Neuronal stem cell (in vitro differentiated cells): ENCODE measurements at regions not wholly inside any gene's neighbourhood (a gene's known extent, or its start where the extent isn't known, plus 50 kb on each side); places are given as distances from the start of the nearest gene placed in this dataset.

Experiments used
- DNase-seq: peaks from one replicate; pipeline ENCODE4 v3.0.0-alpha.2; 2013; ENCODE audit warnings: low spot score
- H2AFZ ChIP-seq: one replicate; pipeline ENCODE4 v1.6.1; 2013; ENCODE audit warnings: mild to moderate bottlenecking, low read length, inconsistent platforms
- H2AK5ac ChIP-seq: 2 replicates; pipeline ENCODE4 v1.6.1; 2013; ENCODE audit warnings: low read depth, mild to moderate bottlenecking, inconsistent platforms, low read length, moderate library complexity, mixed read lengths
- H2BK120ac ChIP-seq: 2 replicates; pipeline ENCODE4 v1.6.1; 2013; ENCODE audit warnings: low read depth, mild to moderate bottlenecking, inconsistent platforms, low read length, moderate library complexity, mixed read lengths
- H2BK12ac ChIP-seq: one replicate; pipeline ENCODE4 v1.6.1; 2013; ENCODE audit warnings: low read length, inconsistent platforms
- H2BK15ac ChIP-seq: 2 replicates; pipeline ENCODE4 v1.6.1; 2013; ENCODE audit warnings: mild to moderate bottlenecking, low read length, inconsistent platforms, mixed read lengths
- H2BK5ac ChIP-seq: one replicate; pipeline ENCODE4 v1.6.1; 2013; ENCODE audit warnings: inconsistent platforms, mild to moderate bottlenecking, low read length, moderate library complexity
- H3K14ac ChIP-seq: one replicate; pipeline ENCODE4 v1.6.1; 2013; ENCODE audit warnings: low read length, inconsistent platforms
- H3K18ac ChIP-seq: 2 replicates; pipeline ENCODE4 v1.6.1; 2013; ENCODE audit warnings: low read length, inconsistent platforms
- H3K23ac ChIP-seq: 2 replicates; pipeline ENCODE4 v1.6.1; 2013; ENCODE audit warnings: low read depth, mild to moderate bottlenecking, mixed read lengths, low read length, inconsistent platforms; ENCODE audit not compliant: poor library complexity
- H3K27ac ChIP-seq: replicated peaks from 3 replicates; pipeline ENCODE4 v1.5.1; 2013; ENCODE audit warnings: low read length, inconsistent platforms
- H3K27me3 ChIP-seq, 3 experiments: 2 replicates each; pipeline ENCODE4 v1.6.1; 2013; ENCODE audit warnings: low read length in 3 of 3, mild to moderate bottlenecking in 2 of 3, inconsistent platforms in 1 of 3, low read depth in 1 of 3, mixed read lengths in 1 of 3, moderate library complexity in 1 of 3; ENCODE audit not compliant: control insufficient read depth in 3 of 3, insufficient read depth in 3 of 3
- H3K36me3 ChIP-seq, 2 donors: replicated peaks in 1 of 2; 2 replicates each; pipeline ENCODE4 v1.6.1; 2013; ENCODE audit warnings: low read length in 2 of 2; ENCODE audit not compliant: control insufficient read depth in 2 of 2, insufficient read depth in 2 of 2
- H3K4ac ChIP-seq: 2 replicates; pipeline ENCODE4 v1.6.1; 2013; ENCODE audit warnings: inconsistent platforms, mild to moderate bottlenecking, low read length, moderate library complexity
- H3K4me1 ChIP-seq, 2 donors: 1 replicate in 1 of 2; 2 replicates in 1 of 2; pipeline ENCODE4 v1.6.1; 2013; ENCODE audit warnings: low read length in 2 of 2, low read depth in 1 of 2; ENCODE audit not compliant: control insufficient read depth in 2 of 2, insufficient read depth in 1 of 2
- H3K4me2 ChIP-seq: one replicate; pipeline ENCODE4 v1.6.1; 2013; ENCODE audit warnings: mild to moderate bottlenecking, low read length, inconsistent platforms; ENCODE audit not compliant: insufficient read depth, poor library complexity, severe bottlenecking
- H3K4me3 ChIP-seq, 2 donors: 2 replicates each; pipeline ENCODE4 v1.5.1; 2013; ENCODE audit warnings: low read length in 2 of 2, mild to moderate bottlenecking in 2 of 2, inconsistent platforms in 1 of 2, moderate library complexity in 1 of 2
- H3K79me1 ChIP-seq: one replicate; pipeline ENCODE4 v1.6.1; 2013; ENCODE audit warnings: low read depth, mild to moderate bottlenecking, inconsistent platforms, low read length, moderate library complexity
- H3K9ac ChIP-seq: one replicate; pipeline ENCODE4 v1.6.1; 2013; ENCODE audit warnings: mild to moderate bottlenecking, low read depth, low read length, inconsistent platforms; ENCODE audit not compliant: poor library complexity
- H3K9me3 ChIP-seq, 2 donors: replicated peaks in 1 of 2; 2 replicates each; pipeline versions ENCODE3 to v1.6.1; 2013; ENCODE audit warnings: low read length in 2 of 2, mild to moderate bottlenecking in 2 of 2, inconsistent platforms in 1 of 2, low read depth in 1 of 2, mixed read lengths in 1 of 2, moderate library complexity in 1 of 2; ENCODE audit not compliant: control insufficient read depth in 2 of 2, insufficient read depth in 1 of 2
- H4K8ac ChIP-seq: one replicate; pipeline ENCODE4 v1.6.1; 2013; ENCODE audit warnings: low read depth, mild to moderate bottlenecking, inconsistent platforms, low read length, moderate library complexity
- H4K91ac ChIP-seq: one replicate; pipeline ENCODE4 v1.6.1; 2013; ENCODE audit warnings: low read length, low read depth, mild to moderate bottlenecking, inconsistent platforms; ENCODE audit not compliant: poor library complexity
- WGBS, 2 donors: extraction: QIAGEN DNeasy Blood & Tissue Kit; methylation state at CpG; one replicate each; pipeline ENCODE4 v1.1.7; 2013; ENCODE audit warnings: missing lambda C conversion rate in 2 of 2, mixed read lengths in 1 of 2; ENCODE audit not compliant: insufficient read length in 2 of 2, insufficient replicate concordance in 1 of 2; ENCODE audit errors: extremely low coverage in 2 of 2; 5-methylcytosine and 5-hydroxymethylcytosine counted together

GRCh38 chr7:33719059-33719581 is 186.2 kb upstream of the BMPER start:
- Histone ChIP-seq H3K4me3 (no peak overlapping the region), H2BK120ac (no peak overlapping the region), H2AFZ (no peak overlapping the region), H3K9ac (no peak overlapping the region), H3K27ac (no peak overlapping the region), H3K18ac (peak overlapping the region; percentile 39), H3K4me2 (no peak overlapping the region), H3K79me1 (no peaks in the 10 kb centered on the region), H3K36me3 (no peaks in the 10 kb centered on the region), H3K4ac (no peak overlapping the region), H2BK5ac (no peak overlapping the region), H4K91ac (no peak overlapping the region), H2AK5ac (no peak overlapping the region), H3K27me3 (no peaks in the 10 kb centered on the region), H3K9me3 (no peaks in the 10 kb centered on the region), H2BK15ac (no peak overlapping the region), H3K4me1 (peaks cover 4 to 10% of the 10 kb centered on the region in 2 donors), H3K14ac (no peak overlapping the region), H2BK12ac (no peak overlapping the region), H4K8ac (no peak overlapping the region), H3K23ac (no peak overlapping the region)
- no peak for DNase-seq
- no CpG with 5 or more reads among the region's 5 CpGs for WGBS, 2 donors

- no peaks in the 10 kb centered on the region for H3K79me1 ChIP-seq
- H2BK12ac ChIP-seq: no peak overlapping the region
These were observed 185.2 kb upstream of the BMPER start for GRCh38 chr7:33720139-33720538.

GRCh38 chr7:33720870-33721269 is 184.5 kb upstream of the BMPER start:
- Histone ChIP-seq H3K4ac (no peak overlapping the region), H3K23ac (no peak overlapping the region), H3K14ac (no peak overlapping the region), H4K91ac (no peak overlapping the region), H3K9me3 (no peaks in the 10 kb centered on the region), H3K79me1 (no peaks in the 10 kb centered on the region), H3K18ac (no peak overlapping the region), H3K27ac (no peak overlapping the region), H3K4me2 (no peak overlapping the region), H4K8ac (no peak overlapping the region), H2AFZ (no peak overlapping the region), H2AK5ac (no peak overlapping the region), H3K4me1 (peaks cover 4 to 10% of the 10 kb centered on the region in 2 donors), H2BK5ac (no peak overlapping the region), H2BK12ac (no peak overlapping the region), H3K4me3 (no peak overlapping the region), H3K9ac (no peak overlapping the region), H2BK120ac (no peak overlapping the region), H2BK15ac (no peak overlapping the region), H3K36me3 (no peaks in the 10 kb centered on the region), H3K27me3 (no peaks in the 10 kb centered on the region)
- no CpG with 5 or more reads among the region's 3 CpGs for WGBS, 2 donors
- no peak for DNase-seq

More at GRCh38 chr7:33720139-33720538, 185.2 kb upstream of the BMPER start:
- H3K4ac ChIP-seq: no peak overlapping the region
- H3K9ac ChIP-seq: no peak overlapping the region
- H3K18ac ChIP-seq: no peak overlapping the region
- H3K27ac ChIP-seq: no peak overlapping the region
- H4K8ac ChIP-seq: no peak overlapping the region
- H3K23ac ChIP-seq: no peak overlapping the region
- H2AK5ac ChIP-seq: no peak overlapping the region
- H3K4me3 ChIP-seq: no peak overlapping the region
- no peak for DNase-seq
- H2AFZ ChIP-seq: no peak overlapping the region
- H3K4me1 ChIP-seq: peaks cover 4 to 10% of the 10 kb centered on the region in 2 donors
- no peak overlapping the region for H2BK15ac ChIP-seq
- no CpG with 5 or more reads among the region's 4 CpGs for WGBS, 2 donors
- H4K91ac ChIP-seq: no peak overlapping the region
- H2BK5ac ChIP-seq: no peak overlapping the region
- no peak overlapping the region for H3K4me2 ChIP-seq
- no peaks in the 10 kb centered on the region for H3K36me3 ChIP-seq
- no peaks in the 10 kb centered on the region for H3K27me3 ChIP-seq
- no peaks in the 10 kb centered on the region for H3K9me3 ChIP-seq
- no peak overlapping the region for H2BK120ac ChIP-seq
- no peak overlapping the region for H3K14ac ChIP-seq

DNA sequence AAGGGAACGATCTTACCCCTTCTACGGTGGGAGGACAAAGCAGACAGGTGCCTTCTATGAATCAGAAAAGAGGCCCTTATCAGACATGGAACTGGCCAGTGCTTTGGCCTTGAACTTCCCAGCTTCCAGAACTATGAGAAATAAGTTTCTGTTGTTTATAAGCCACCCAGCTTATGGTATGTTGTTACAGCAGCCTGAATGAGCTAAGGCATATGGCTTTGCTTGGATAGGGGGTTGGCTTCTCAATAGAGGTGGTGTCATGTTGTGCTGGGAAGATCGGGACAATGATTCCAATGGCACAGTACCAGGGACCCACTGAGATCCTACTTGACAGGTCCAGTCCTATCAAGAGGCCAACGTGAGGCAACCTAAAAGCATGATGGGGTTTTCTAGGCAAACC is 183.4 kb upstream of the BMPER start:
- H2BK5ac ChIP-seq: no peak overlapping the region
- no peaks in the 10 kb centered on the region for H3K79me1 ChIP-seq
- no peak overlapping the region for H3K23ac ChIP-seq
- H3K36me3 ChIP-seq: no peaks in the 10 kb centered on the region
- H3K9ac ChIP-seq: no peak overlapping the region
- no peak overlapping the region for H2BK15ac ChIP-seq
- H3K14ac ChIP-seq: no peak overlapping the region
- H4K91ac ChIP-seq: no peak overlapping the region
- no peak overlapping the region for H3K27ac ChIP-seq
- H3K9me3 ChIP-seq: no peaks in the 10 kb centered on the region
- peaks cover 7 to 9% of the 10 kb centered on the region in 2 donors for H3K4me1 ChIP-seq
- no CpG with 5 or more reads among the region's 4 CpGs for WGBS, 2 donors
- no peak overlapping the region for H2AK5ac ChIP-seq
- H2AFZ ChIP-seq: no peak overlapping the region
- no peak overlapping the region for H3K4me2 ChIP-seq
- DNase-seq: no peak
- H3K18ac ChIP-seq: no peak overlapping the region
- no peak overlapping the region for H3K4ac ChIP-seq
- no peaks in the 10 kb centered on the region for H3K27me3 ChIP-seq
- H2BK12ac ChIP-seq: no peak overlapping the region
- H4K8ac ChIP-seq: no peak overlapping the region
- no peak overlapping the region for H2BK120ac ChIP-seq
- H3K4me3 ChIP-seq: no peak overlapping the region
